Naive thymus-derived CD4-positive, alpha-beta T cell (primary cell): ENCODE measurements at regions not wholly inside any gene's neighbourhood (a gene's known extent, or its start where the extent isn't known, plus 50 kb on each side); places are given as distances from the start of the nearest gene placed in this dataset.

Experiments used
- ATAC-seq: fragments of 150-1000 bp; cut with Tn5 transposase; 2 replicates; pipeline ENCODE4 v1.10.0; 2021; ENCODE audit warnings: mild to moderate bottlenecking, moderate library complexity
- CTCF ChIA-PET: fragments of 350-600 bp; sonication (Branson Sonifier 250); formaldehyde crosslinking; loops from one replicate; lab custom pipeline; 2021; ENCODE audit warnings: antibody characterized with exemption; lab: Charles Lee
- POLR2A ChIA-PET: fragments of 350-600 bp; sonication (Branson Sonifier 250); formaldehyde crosslinking; loops from one replicate; lab custom pipeline; 2021; ENCODE audit warnings: antibody characterized with exemption, inconsistent platforms; lab: Charles Lee
- DNase-seq, 9 donors: peaks; one replicate each; pipeline versions ENCODE4 v3.0.0 to v3.0.0-alpha.2; 2020 to 2022; ENCODE audit warnings: mixed read lengths in 1 of 9
- H3K27ac ChIP-seq: one replicate; pipeline ENCODE4 v1.7.0; 2013; ENCODE audit warnings: mild to moderate bottlenecking, low read depth, low read length, moderate library complexity
- H3K27me3 ChIP-seq, 2 donors: one replicate each; pipeline ENCODE4 v1.7.0; 2013; ENCODE audit warnings: low read length in 2 of 2, mild to moderate bottlenecking in 2 of 2, moderate library complexity in 2 of 2; ENCODE audit not compliant: control insufficient read depth in 2 of 2, insufficient read depth in 2 of 2
- H3K36me3 ChIP-seq, 3 experiments: 1 replicate in 2 of 3; 2 replicates in 1 of 3; pipeline ENCODE4 v1.7.0; 2013; ENCODE audit warnings: low read length in 3 of 3, mild to moderate bottlenecking in 3 of 3, moderate library complexity in 1 of 3; ENCODE audit not compliant: insufficient read depth in 3 of 3, control insufficient read depth in 2 of 3
- H3K4me1 ChIP-seq, 2 donors: one replicate each; pipeline ENCODE4 v1.7.0; 2013; ENCODE audit warnings: low read length in 2 of 2, mild to moderate bottlenecking in 2 of 2, moderate library complexity in 1 of 2; ENCODE audit not compliant: control insufficient read depth in 2 of 2, insufficient read depth in 2 of 2
- H3K4me3 ChIP-seq: 2 replicates; pipeline ENCODE4 v1.7.0; 2013; ENCODE audit warnings: mild to moderate bottlenecking, low read length
- H3K9me3 ChIP-seq, 3 experiments: 1 replicate in 2 of 3; 2 replicates in 1 of 3; pipeline ENCODE4 v1.7.0; 2013; ENCODE audit warnings: low read length in 3 of 3; ENCODE audit not compliant: control insufficient read depth in 2 of 3
- H3K27ac Mint-ChIP-seq, 9 donors: one replicate each; pipeline ENCODE4 v1.8.0; 2020 to 2022; ENCODE audit warnings: mixed read lengths in 9 of 9, mild to moderate bottlenecking in 8 of 9, moderate library complexity in 5 of 9, inconsistent platforms in 2 of 9
- H3K27me3 Mint-ChIP-seq, 5 donors: one replicate each; pipeline ENCODE4 v1.8.0; 2021 to 2022; ENCODE audit warnings: mixed read lengths in 5 of 5, mild to moderate bottlenecking in 1 of 5
- H3K36me3 Mint-ChIP-seq, 5 donors: one replicate each; pipeline ENCODE4 v1.8.0; 2020 to 2022; ENCODE audit warnings: mixed read lengths in 5 of 5, mild to moderate bottlenecking in 3 of 5, inconsistent platforms in 1 of 5
- H3K4me1 Mint-ChIP-seq, 7 donors: one replicate each; pipeline ENCODE4 v1.8.0; 2020 to 2022; ENCODE audit warnings: mixed read lengths in 7 of 7, mild to moderate bottlenecking in 3 of 7, inconsistent platforms in 1 of 7
- H3K4me3 Mint-ChIP-seq, 10 donors: one replicate each; pipeline ENCODE4 v1.8.0; 2020 to 2022; ENCODE audit warnings: mild to moderate bottlenecking in 10 of 10, mixed read lengths in 10 of 10, moderate library complexity in 6 of 10, inconsistent platforms in 2 of 10
- H3K9me3 Mint-ChIP-seq, 11 donors: one replicate each; pipeline ENCODE4 v1.8.0; 2020 to 2022; ENCODE audit warnings: mixed read lengths in 11 of 11, mild to moderate bottlenecking in 4 of 11, inconsistent platforms in 1 of 11, moderate library complexity in 1 of 11
- intact Hi-C, 2 donors: fragments of 100-400 bp; cut with micrococcal nuclease; formaldehyde crosslinking; loops; one replicate each; pipeline ENCODE4 v1.15.1; 2023

DNA sequence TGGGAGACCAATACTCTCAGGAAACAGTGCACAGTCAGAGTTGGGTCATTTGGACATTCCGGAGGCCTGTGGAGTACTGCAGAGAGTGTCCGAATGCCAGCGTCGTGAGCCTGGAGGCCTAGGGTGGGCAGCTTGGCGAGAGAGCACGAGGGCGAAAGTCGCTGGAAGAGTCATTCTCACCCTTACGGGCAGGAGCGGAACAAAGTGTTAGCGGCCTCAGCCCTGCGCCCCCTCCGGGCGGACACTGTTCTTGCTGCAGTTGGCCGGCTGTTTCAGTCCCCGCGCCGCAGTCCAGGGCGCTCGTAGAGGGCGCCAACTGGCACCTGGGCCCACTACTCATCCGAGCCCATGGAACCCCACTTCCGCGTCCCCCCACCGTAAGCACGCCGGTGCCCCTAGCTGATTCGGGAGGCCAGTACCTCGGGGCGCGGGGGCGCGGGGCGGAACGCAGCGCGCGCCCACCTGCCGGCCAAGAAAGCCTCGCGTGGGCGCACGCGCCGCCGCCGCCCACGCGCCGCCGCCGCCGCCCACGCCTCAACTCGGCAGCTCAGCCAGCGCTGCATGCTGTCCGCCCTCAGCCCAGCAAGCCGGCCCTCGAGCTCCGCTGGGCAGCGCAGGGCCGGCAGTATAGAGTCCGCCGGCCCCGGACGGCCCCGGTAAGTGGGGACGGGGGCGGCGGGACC lies 99.7 kb upstream of the CCL21 start:
- Mint-ChIP-seq H3K9me3 (peaks cover 0 to 45% (median 23%) of the 10 kb centered on the region in 11 donors), H3K4me1 (peaks cover 0 to 4% (median 0%) of the 10 kb centered on the region in 7 donors), H3K4me3 (peak overlapping the region in 1 of 10 donors; percentile 30), H3K27ac (no peak overlapping the region), H3K36me3 (peaks cover 0 to 9% (median 0%) of the 10 kb centered on the region in 5 donors), H3K27me3 (peaks cover 51 to 85% (median 64%) of the 10 kb centered on the region in 5 donors)
- ATAC-seq (no peak), DNase-seq (no peak)
- intact Hi-C loops: no loop called here
- no peak overlapping the region for H3K27ac ChIP-seq
- H3K4me1 ChIP-seq: no peaks in the 10 kb centered on the region
- POLR2A ChIA-PET: no interaction called here
- CTCF ChIA-PET: no interaction called here
- H3K36me3 ChIP-seq: no peaks in the 10 kb centered on the region
- H3K27me3 ChIP-seq: peaks cover 0 to 5% of the 10 kb centered on the region in 2 donors
- no peak overlapping the region for H3K4me3 ChIP-seq
- peaks cover 0 to 4% (median 0%) of the 10 kb centered on the region in 3 experiments for H3K9me3 ChIP-seq

GRCh38 chr9:34802916-34803315 lies 93.0 kb upstream of the CCL21 start:
- Mint-ChIP-seq H3K27me3 (peaks cover 12 to 68% (median 52%) of the 10 kb centered on the region in 5 donors), H3K27ac (no peak overlapping the region), H3K9me3 (peaks cover 0 to 36% (median 13%) of the 10 kb centered on the region in 11 donors), H3K36me3 (no peaks in the 10 kb centered on the region), H3K4me1 (no peaks in the 10 kb centered on the region), H3K4me3 (no peak overlapping the region)
- Histone ChIP-seq H3K27ac (no peak overlapping the region), H3K4me1 (no peaks in the 10 kb centered on the region), H3K27me3 (no peaks in the 10 kb centered on the region), H3K36me3 (no peaks in the 10 kb centered on the region), H3K9me3 (peaks cover 0 to 4% (median 0%) of the 10 kb centered on the region in 3 experiments), H3K4me3 (no peak overlapping the region)
- CTCF ChIA-PET: no interaction called here
- intact Hi-C loops: no loop called here
- ATAC-seq: no peak
- POLR2A ChIA-PET: no interaction called here
- DNase-seq: no peak

- Histone ChIP-seq H3K27me3 (no peaks in the 10 kb centered on the region), H3K27ac (no peak overlapping the region), H3K36me3 (no peaks in the 10 kb centered on the region), H3K9me3 (no peaks in the 10 kb centered on the region), H3K4me1 (no peaks in the 10 kb centered on the region), H3K4me3 (no peak overlapping the region)
- ATAC-seq (no peak), DNase-seq (no peak)
- POLR2A ChIA-PET: no interaction called here
- Mint-ChIP-seq H3K36me3 (no peaks in the 10 kb centered on the region), H3K4me3 (no peak overlapping the region), H3K27ac (no peak overlapping the region), H3K27me3 (peaks cover 20 to 72% (median 63%) of the 10 kb centered on the region in 5 donors), H3K9me3 (peaks cover 0 to 12% (median 1%) of the 10 kb centered on the region in 11 donors), H3K4me1 (no peaks in the 10 kb centered on the region)
- intact Hi-C loops: no loop called here
- CTCF ChIA-PET: no interaction called here
Measured at GRCh38 chr9:34797367-34797766, 87.4 kb upstream of the CCL21 start.

- Histone ChIP-seq H3K9me3 (no peaks in the 10 kb centered on the region), H3K27me3 (no peaks in the 10 kb centered on the region), H3K36me3 (no peaks in the 10 kb centered on the region), H3K4me1 (no peaks in the 10 kb centered on the region), H3K27ac (no peak overlapping the region), H3K4me3 (no peak overlapping the region)
- POLR2A ChIA-PET: no interaction called here
- no peak overlapping the region for H3K4me3 Mint-ChIP-seq
- ATAC-seq (no peak), DNase-seq (no peak)
- CTCF ChIA-PET: no interaction called here
- H3K27ac Mint-ChIP-seq: no peak overlapping the region
- no peaks in the 10 kb centered on the region for H3K4me1 Mint-ChIP-seq
- intact Hi-C loops: no loop called here
- H3K27me3 Mint-ChIP-seq: peaks cover 24 to 72% (median 63%) of the 10 kb centered on the region in 5 donors
- no peaks in the 10 kb centered on the region for H3K36me3 Mint-ChIP-seq
- H3K9me3 Mint-ChIP-seq: peaks cover 0 to 9% (median 1%) of the 10 kb centered on the region in 11 donors
Measured at GRCh38 chr9:34796924-34797323, 87.0 kb upstream of the CCL21 start.

- Histone ChIP-seq H3K36me3 (no peaks in the 10 kb centered on the region), H3K9me3 (no peaks in the 10 kb centered on the region), H3K27ac (no peak overlapping the region), H3K4me3 (no peak overlapping the region), H3K27me3 (no peaks in the 10 kb centered on the region), H3K4me1 (no peaks in the 10 kb centered on the region)
- peaks cover 22 to 76% (median 67%) of the 10 kb centered on the region in 5 donors for H3K27me3 Mint-ChIP-seq
- H3K9me3 Mint-ChIP-seq: peaks cover 0 to 9% (median 0%) of the 10 kb centered on the region in 11 donors
- H3K27ac Mint-ChIP-seq: no peak overlapping the region
- ChIA-PET POLR2A (no interaction called here), CTCF (no interaction called here)
- DNase-seq (no peak), ATAC-seq (no peak)
- H3K4me3 Mint-ChIP-seq: no peak overlapping the region
- intact Hi-C loops: no loop called here
- H3K4me1 Mint-ChIP-seq: no peaks in the 10 kb centered on the region
- H3K36me3 Mint-ChIP-seq: no peaks in the 10 kb centered on the region
Measured at GRCh38 chr9:34793428-34793827, 83.5 kb upstream of the CCL21 start.

DNA sequence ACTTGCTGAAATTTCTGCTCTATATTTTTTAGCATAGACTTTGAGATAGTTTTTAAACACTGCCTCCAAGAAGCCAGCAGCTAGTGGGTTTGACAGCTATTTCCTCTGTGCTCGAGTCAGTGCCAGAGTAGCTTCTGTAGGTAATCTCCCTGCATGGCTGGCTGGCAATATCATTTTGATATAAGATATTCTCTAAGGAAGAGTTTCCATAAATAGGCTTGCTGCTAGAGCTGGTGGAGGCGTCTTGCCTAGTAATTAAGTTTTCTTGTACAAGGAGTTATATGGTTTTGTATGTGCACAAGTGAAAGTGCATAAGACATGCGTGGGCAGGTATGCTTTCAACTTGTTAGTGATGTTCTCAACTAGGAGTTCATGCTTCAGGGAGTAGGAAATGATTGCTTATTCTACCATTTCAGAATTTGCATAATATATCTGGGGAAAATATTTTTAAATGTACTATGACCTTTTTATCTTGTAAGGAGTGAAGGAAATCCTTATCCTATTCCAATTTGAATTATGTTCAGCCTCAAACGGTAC lies 74.1 kb upstream of the CCL21 start:
- H3K4me3 Mint-ChIP-seq: no peak overlapping the region
- no peak for DNase-seq
- no peaks in the 10 kb centered on the region for H3K4me1 Mint-ChIP-seq
- Histone ChIP-seq H3K36me3 (no peaks in the 10 kb centered on the region), H3K4me3 (no peak overlapping the region), H3K4me1 (no peaks in the 10 kb centered on the region), H3K9me3 (no peaks in the 10 kb centered on the region), H3K27me3 (peaks cover 0 to 3% of the 10 kb centered on the region in 2 donors), H3K27ac (no peak overlapping the region)
- no peak for ATAC-seq
- POLR2A ChIA-PET: no interaction called here
- peaks cover 6 to 19% (median 9%) of the 10 kb centered on the region in 5 donors for H3K27me3 Mint-ChIP-seq
- H3K36me3 Mint-ChIP-seq: no peaks in the 10 kb centered on the region
- intact Hi-C loops: no loop called here
- CTCF ChIA-PET: no interaction called here
- H3K9me3 Mint-ChIP-seq: peaks cover 0 to 1% (median 0%) of the 10 kb centered on the region in 11 donors
- H3K27ac Mint-ChIP-seq: no peak overlapping the region

GRCh38 chr9:34782372-34782771 lies 72.4 kb upstream of the CCL21 start:
- Histone ChIP-seq H3K4me1 (no peaks in the 10 kb centered on the region), H3K36me3 (no peaks in the 10 kb centered on the region), H3K9me3 (no peaks in the 10 kb centered on the region), H3K4me3 (no peak overlapping the region), H3K27me3 (peaks cover 0 to 3% of the 10 kb centered on the region in 2 donors), H3K27ac (no peak overlapping the region)
- no peak overlapping the region for H3K4me3 Mint-ChIP-seq
- ChIA-PET POLR2A (no interaction called here), CTCF (no interaction called here)
- no peaks in the 10 kb centered on the region for H3K36me3 Mint-ChIP-seq
- intact Hi-C loops: no loop called here
- no peak for ATAC-seq
- H3K9me3 Mint-ChIP-seq: peaks cover 0 to 1% (median 0%) of the 10 kb centered on the region in 11 donors
- H3K27ac Mint-ChIP-seq: no peak overlapping the region
- H3K27me3 Mint-ChIP-seq: peaks cover 3 to 21% (median 14%) of the 10 kb centered on the region in 5 donors
- H3K4me1 Mint-ChIP-seq: no peaks in the 10 kb centered on the region
- DNase-seq: no peak
